NCI-H526 (cell line): ENCODE measurements at regions not wholly inside any gene's neighbourhood (a gene's known extent, or its start where the extent isn't known, plus 50 kb on each side); places are given as distances from the start of the nearest gene placed in this dataset.

ENCODE experiments used
- DNase-seq, 2 experiments: peaks; one replicate each; lab custom pipeline; 2025; lab: John Stamatoyannopoulos, UW

DNA sequence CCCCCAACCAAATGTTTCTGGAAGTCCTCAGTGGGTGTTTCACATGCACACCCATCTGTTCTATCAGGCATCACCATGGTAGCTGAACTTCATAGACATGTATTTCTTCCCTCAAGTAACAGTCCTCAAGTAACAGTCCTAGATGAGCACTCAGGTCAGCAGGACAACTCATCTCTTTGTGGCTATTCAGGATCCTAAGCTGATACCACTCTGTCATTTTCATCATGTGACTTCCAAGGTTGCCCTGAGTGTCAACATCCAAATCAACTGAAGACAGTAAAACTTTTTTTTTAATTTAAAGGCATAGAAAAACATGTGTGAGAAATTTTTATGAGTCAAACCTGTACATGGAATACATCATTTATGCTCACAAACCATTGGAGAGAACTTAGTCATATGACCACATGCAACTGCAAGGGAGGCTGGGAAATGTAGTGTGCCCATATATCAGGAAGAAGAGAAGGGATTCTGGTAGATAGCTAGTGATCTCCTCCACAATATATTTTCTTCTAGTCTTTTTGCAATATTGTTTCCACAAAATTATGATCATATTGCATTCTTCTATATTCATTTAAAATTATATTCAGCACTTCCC lies 64.2 kb upstream of the FST start:
- no peak for DNase-seq

DNA sequence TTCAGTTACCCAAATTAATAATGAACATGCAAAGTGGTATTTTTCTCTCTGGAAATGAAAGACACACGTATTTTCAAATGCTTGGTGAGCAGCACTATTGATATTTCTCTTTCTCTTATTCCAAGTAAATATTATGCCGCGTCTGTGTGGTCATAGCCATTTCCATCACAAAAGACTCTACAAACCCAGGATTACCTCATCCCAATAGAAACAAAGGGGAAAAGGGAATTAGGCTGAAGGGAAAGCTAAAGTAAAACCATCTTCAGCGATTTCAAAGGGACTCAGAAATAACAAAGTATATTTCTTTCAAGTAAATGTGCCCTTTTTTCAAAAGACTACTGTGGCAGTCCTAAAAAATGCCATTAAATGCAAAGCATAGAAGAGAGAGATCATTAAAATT lies 62.0 kb upstream of the FST start:
- no peak for DNase-seq

DNA sequence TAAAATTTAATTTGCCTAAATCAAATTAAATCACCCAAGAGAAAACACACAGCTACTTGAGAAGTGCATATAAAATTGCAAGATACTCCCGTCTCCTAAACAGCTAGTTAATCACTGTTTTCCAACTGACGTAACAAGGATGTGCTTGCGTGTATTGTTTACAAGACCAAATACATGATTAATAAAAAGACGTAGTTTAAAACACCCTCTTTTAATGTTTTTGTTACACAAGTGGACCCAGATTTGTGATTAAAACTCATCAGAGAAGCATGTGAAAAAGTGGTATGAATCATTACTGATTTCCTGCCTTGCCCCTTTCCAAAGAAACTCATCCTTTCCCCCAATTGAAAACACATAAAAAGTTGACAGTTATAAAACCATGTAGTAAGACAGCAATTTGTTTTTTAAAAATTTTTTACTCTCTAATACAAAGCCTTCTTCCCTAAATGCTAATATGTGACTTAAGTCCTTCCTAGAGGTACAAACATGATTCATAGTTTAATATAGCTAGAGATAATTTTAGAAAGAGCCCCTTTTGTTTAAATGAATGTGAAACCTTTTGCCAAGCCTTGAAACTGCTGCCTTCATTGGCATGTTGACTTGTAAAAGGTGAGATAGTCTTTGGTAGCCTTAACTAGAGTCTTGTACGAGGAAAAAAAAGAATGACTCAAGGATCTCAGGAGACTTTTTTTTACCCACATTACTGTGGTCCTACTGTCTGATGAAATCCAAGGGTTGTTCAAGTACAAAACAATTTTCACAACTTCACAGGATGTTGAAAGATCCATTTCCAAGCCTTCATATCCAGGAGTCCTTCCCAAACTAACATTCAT lies 61.4 kb upstream of the FST start:
- no peak for DNase-seq

DNA sequence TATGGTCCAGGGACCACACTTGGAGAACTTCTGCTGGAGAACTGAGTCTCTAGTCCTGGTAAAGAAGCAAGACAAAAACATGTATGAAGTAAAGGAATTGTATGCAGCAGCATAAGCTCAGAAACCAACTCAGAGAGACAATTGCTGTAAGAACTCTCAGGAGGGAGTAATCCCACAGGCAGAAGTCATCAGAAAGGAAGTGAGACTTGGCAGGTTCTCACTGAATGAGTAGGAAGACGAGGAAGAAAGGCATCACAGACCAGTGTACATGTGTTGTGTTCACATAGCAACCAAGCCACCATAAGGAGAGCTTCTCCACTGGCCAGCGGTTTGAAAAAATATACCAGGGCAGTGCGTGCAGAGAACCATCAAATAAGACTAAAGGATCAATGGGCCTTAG lies 57.9 kb upstream of the FST start:
- DNase-seq = no peak

DNA sequence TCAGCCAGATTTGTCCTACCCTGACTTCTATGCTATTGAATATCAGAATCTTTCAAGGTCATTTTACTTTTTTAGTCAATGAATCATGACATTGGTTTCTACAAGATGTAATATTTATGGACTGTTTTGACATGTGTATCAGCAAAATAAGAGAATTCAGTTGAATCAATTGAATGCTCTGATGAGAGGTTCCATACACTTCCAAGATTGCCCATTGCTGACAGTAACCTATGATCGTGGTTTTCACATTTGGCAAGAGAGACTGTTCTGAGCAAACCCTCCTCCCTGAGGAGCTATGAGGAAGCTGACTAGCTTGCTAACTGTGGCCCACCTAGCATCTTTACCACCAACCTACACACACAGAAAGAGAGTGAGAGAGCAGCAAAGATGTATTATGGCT lies 56.7 kb upstream of the FST start:
- DNase-seq = no peak

DNA sequence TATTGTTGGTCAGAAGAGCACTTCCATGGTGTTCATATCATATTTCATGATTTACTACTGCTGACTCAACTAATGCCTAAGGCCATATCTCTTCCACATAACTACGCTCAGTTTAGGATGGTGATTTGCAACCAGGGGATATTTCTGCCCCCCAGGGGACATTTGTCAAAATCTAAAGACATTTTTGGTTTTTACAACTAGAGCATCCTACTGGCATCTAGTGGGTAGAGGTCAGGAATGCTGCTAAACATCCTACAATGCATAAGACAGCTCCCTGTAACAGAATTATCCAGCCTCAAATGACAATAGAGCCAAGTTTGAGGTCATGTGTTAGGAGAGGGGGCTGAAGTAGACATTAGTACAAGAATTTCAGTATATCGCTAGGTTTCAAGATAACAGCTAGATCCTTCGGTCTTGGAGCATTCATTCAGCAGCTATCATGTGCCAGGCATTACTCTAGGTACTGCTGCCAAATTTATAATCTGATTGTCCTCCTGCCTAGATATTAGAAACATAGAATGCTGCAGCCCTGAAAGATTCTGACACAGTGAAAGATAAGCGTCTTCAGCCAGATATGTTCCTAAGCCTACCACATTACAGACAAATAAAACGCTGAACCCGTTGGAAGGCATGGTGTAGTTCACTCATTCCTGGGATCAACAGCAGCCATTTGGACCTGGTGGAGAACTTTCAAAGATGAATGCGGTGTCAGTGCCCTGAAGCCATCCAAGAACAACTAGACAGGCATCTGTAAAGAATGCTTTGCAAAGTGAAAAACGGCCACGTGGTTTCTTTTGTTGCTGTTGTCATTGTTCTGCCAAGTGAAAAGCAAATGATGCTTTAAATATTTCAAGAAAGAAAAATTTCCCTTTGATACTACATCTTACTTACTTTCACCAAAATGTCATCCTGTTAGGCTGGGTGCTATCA lies 55.5 kb upstream of the FST start:
- DNase-seq = no peak

DNA sequence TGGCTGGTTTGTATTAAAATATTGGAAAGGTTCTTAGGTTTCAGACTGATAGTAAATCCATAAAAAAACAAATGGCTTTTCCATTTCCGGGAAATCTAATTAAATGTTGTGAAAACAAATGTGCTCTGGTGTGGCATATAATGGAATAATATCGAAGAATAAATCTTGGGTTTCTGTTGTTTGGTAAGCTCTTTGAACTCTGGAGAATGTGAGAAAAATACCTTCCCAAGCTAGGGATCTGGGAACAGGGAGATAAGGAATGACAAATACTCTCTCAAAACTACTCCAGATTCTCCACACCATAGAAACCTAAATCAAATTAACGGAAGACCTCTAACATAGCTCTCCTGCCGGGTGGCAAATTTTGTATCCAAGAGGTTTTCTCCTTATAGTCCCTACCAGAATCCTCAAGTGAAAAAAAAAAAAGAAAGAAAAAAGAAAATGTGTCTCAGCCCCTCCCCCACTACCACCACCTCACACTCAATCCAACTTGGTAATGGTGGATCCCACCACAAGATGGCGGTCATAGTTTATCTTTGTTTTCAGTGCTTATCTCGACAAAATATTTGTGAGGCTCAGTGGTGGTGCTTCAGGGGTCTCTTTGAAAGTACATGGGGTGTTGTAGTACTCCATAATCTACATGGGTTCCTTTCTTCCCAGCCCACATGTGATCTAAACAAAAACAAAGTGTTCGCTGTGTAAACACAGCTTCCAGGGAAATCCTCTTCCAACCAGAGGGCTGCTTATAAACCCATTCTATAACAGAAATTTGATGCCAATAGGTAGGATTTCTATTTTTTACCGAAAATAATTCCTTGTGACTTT lies 54.5 kb upstream of the FST start:
- peak; percentile 17 to 49 for DNase-seq

DNA sequence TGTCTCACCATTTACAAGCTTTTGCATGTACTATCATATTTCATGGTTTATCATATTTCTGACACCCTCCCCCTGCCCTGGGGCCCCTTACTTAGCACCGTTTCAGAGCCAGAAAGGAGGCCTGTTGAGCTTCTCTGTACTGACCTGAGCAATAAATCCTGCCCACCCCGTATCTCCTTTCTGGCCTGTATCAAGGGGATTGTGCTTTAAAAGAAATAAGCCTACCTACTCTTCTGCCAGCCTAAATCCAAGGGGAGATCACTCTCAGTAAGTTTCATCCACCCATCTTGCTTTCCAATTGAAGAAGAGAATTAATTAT lies 54.0 kb upstream of the FST start:
- DNase-seq = no peak

DNA sequence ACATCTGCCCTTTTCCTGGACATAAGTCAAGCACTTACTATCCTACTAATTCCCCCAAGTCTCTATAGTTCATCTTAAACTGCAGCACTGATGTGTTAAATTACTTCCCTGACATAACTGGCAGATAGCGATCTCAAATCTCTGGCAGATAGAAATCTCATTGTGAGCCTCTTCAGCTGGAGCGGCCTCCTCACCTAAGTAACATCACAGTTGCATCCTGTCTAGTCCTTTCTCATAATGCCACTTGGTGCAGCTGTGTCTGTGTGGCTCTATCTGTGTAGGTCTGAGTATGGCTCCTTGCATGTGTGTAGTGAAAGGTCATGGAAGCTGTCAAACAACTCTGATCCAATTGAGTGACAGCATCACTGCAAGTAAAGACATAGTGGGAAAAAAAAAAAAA lies 53.6 kb upstream of the FST start:
- no peak for DNase-seq

DNA sequence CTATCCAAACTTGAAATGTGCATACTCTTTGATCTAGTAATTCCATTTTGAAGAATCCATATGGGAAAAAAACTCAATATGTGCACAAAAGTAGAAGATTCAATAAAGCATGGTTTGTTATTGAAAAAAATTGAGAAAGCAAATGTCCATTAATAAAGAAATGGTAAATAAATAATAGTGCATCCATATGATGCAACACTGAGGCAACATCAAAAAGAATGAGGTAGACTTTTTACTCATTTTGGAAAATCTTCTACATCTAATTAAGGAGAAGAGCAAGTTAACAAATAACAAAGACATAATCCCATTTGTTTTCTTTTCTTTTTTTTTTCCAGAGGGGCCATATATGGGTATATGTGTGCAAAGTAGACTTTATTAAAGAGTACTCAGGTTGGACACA lies 52.5 kb upstream of the FST start:
- DNase-seq = no peak

DNA sequence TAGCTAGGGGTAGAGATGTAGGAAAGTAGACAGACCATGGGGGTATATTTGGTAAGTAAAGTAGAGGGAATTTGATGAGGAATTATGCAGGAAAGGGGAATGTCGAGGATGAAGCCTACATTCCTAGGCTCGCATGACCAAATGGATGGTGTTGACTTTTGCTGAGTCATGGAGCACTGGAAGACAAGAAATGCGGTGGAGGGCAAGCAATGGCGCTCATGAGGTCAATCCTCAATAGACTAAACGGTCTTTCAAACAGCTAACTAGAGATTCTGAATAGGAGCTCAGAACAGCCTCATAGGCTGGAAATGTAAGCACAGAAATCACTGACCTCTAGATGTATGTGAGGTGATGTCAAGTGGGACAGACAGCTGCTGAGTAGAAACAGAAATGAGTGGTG lies 50.7 kb upstream of the FST start:
- no peak for DNase-seq

DNA sequence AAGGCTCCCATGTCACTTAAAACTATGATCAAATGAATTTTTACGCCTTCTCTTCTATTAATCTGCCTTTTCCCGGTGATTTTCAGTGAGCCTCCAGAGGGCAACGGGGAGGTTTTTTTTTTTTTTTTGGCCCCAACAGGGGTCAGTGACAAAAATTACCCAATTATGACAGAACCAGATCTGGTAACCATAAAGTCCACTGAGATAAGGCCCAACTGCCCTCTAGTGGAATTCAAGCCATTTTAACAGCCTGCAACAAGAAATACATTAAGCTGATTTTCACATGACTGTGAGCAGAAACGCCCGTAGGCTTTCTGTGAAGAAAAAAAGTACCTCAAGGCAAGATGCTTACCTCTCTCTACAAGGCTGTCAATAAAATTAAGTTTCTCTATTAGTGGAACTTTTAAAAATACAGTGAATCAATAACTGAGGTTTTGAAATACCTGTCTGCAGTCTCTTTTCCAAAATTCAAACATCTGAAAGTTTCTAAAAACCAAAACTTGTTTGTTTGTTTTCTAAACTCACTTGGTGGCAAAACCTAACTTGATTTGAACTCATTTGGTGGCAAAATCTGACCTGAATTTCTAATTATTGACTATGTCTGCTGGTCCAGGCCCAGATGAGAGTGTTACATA lies 49.7 kb upstream of the FST start:
- DNase-seq = peak; percentile 0 to 9
